ENCODE measurements at regions not wholly inside any gene's neighbourhood (a gene's known extent, or its start where the extent isn't known, plus 50 kb on each side); places are given as distances from the start of the nearest gene placed in this dataset.

DNA sequence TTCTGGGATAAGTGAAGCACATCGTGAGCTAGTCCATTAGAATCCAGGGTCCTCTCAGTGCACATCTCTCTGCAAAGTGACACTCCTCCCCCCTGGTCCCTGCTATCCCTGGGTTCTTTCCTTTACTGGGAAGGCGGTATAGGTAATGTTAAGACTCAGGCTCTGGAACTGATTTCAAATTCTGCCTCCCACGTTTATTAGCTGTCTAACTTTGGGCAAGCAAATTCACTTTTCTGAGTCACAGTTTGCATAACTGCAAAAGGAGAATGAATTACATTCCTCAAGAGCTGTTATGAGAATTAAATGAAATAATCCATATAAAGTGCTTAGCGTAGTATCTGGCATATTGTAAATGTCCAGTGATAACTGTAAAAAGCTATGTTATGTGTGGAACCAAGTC, 168.1 kb upstream of the LRRN1 start:
- TF ChIP-seq, protein P1, sequence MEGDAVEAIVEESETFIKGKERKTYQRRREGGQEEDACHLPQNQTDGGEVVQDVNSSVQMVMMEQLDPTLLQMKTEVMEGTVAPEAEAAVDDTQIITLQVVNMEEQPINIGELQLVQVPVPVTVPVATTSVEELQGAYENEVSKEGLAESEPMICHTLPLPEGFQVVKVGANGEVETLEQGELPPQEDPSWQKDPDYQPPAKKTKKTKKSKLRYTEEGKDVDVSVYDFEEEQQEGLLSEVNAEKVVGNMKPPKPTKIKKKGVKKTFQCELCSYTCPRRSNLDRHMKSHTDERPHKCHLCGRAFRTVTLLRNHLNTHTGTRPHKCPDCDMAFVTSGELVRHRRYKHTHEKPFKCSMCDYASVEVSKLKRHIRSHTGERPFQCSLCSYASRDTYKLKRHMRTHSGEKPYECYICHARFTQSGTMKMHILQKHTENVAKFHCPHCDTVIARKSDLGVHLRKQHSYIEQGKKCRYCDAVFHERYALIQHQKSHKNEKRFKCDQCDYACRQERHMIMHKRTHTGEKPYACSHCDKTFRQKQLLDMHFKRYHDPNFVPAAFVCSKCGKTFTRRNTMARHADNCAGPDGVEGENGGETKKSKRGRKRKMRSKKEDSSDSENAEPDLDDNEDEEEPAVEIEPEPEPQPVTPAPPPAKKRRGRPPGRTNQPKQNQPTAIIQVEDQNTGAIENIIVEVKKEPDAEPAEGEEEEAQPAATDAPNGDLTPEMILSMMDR (IDR thresholded peaks at IDR 0.05; ENCODE audit: low read depth, low read length): no peak
- no peak for TF ChIP-seq EZH2phosphoT487 (IDR thresholded peaks at IDR 0.05; ENCODE audit: low read depth)
